Upper lobe of right lung (tissue), 1 donor: ENCODE measurements at regions not wholly inside any gene's neighbourhood (a gene's known extent, or its start where the extent isn't known, plus 50 kb on each side); places are given as distances from the start of the nearest gene placed in this dataset.
A peak's percentile ranks its signal among the peaks of the same experiment; 100 is the strongest.

ENCODE experiments used
- ATAC-seq: fragments of 200-7000 bp; cut with Tn5 transposase; one replicate; pipeline ENCODE4 v1.9.1; 2020; ENCODE audit warnings: mild to moderate bottlenecking, moderate library complexity
- DNase-seq: peaks from one replicate; pipeline ENCODE4 v3.0.0-alpha.2; 2020
- H3K27ac ChIP-seq: fragments of 200-600 bp; one replicate; pipeline ENCODE4 v1.8.0; 2022
- H3K27me3 ChIP-seq: fragments of 200-600 bp; one replicate; pipeline ENCODE4 v1.8.0; 2022; ENCODE audit warnings: mild to moderate bottlenecking
- H3K36me3 ChIP-seq: fragments of 200-600 bp; one replicate; pipeline ENCODE4 v1.8.0; 2022
- H3K4me1 ChIP-seq: fragments of 200-600 bp; one replicate; pipeline ENCODE4 v1.8.0; 2022
- H3K4me3 ChIP-seq: fragments of 200-600 bp; one replicate; pipeline ENCODE4 v1.8.0; 2022; ENCODE audit warnings: mild to moderate bottlenecking
- H3K9me3 ChIP-seq: fragments of 200-600 bp; one replicate; pipeline ENCODE4 v1.8.0; 2022
- intact Hi-C: fragments of 100-400 bp; cut with DNase I; formaldehyde crosslinking; loops from one replicate; pipeline ENCODE4 v1.11.0; 2022
- TF ChIP-seq, protein P1 (sequence below): fragments of 200-600 bp; IDR thresholded peaks from one replicate; pipeline ENCODE4 v1.8.0; 2022; ENCODE audit warnings: antibody characterized with exemption
- donor health status: DM: no; HTN: yes; CAD: no; lungs with severe emphysema.

DNA sequence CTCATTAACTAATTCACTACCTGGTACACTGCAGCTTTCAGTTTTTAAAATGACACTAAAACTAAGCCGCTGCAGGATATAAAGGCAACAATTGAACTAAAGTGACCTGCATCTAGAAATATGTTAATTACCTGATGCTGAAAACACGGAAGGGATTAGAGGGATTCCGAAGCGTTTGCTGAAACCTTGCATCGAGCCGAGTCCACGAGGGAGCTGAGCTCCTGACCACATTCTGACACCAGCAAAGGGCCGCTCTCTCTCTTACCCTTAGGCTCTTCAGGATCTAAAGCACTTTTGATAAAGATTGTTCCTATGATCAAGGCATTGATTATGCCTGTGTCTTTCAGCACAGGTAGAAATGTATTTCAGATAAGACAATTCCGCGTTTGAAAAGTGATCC is 59.5 kb upstream of the CDKN3 start:
- H3K9me3 ChIP-seq = no peaks in the 10 kb centered on the region
- ATAC-seq (no peak), DNase-seq (no peak)
- H3K4me3 ChIP-seq = no peak overlapping the region
- H3K27ac ChIP-seq = no peak overlapping the region
- no peaks in the 10 kb centered on the region for H3K4me1 ChIP-seq
- TF ChIP-seq, protein P1, sequence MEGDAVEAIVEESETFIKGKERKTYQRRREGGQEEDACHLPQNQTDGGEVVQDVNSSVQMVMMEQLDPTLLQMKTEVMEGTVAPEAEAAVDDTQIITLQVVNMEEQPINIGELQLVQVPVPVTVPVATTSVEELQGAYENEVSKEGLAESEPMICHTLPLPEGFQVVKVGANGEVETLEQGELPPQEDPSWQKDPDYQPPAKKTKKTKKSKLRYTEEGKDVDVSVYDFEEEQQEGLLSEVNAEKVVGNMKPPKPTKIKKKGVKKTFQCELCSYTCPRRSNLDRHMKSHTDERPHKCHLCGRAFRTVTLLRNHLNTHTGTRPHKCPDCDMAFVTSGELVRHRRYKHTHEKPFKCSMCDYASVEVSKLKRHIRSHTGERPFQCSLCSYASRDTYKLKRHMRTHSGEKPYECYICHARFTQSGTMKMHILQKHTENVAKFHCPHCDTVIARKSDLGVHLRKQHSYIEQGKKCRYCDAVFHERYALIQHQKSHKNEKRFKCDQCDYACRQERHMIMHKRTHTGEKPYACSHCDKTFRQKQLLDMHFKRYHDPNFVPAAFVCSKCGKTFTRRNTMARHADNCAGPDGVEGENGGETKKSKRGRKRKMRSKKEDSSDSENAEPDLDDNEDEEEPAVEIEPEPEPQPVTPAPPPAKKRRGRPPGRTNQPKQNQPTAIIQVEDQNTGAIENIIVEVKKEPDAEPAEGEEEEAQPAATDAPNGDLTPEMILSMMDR = no peak
- H3K36me3 ChIP-seq = no peaks in the 10 kb centered on the region
- intact Hi-C loops = no loop called here
- H3K27me3 ChIP-seq = no peaks in the 10 kb centered on the region

DNA sequence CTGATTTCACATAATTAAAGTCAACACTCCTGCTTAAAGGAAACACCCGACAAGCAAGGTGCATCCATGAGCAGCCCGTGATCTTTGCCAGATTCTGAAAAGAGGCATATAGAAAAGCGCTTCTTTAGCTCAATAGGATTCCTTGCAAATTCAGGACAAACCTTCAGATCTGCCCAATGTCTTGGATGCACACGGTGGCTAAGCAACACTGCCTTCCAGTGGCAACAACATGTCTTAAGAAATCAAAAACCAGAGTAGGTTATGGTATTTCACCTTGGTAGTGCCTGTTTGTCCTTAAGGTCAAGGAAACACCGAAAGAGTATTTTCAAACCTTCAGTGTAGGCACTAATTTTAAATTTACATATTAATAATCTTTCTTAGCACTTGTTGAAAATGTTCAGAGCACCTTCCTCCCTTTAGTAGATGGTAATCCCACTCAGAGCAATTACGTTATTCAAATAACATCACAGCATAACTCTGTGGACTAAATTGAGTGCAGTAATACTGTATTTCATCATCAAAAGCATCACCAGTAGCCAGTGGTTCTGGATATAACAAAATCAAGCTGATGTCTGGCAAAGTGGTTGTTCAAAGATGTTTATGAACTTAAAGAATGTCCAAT is 58.0 kb upstream of the CDKN3 start:
- ATAC-seq = no peak
- Histone ChIP-seq H3K4me1 (no peaks in the 10 kb centered on the region), H3K27ac (no peak overlapping the region), H3K27me3 (no peaks in the 10 kb centered on the region), H3K36me3 (no peaks in the 10 kb centered on the region), H3K9me3 (no peaks in the 10 kb centered on the region), H3K4me3 (no peak overlapping the region)
- TF ChIP-seq, protein P1 = peak; percentile 36
- no peak for DNase-seq
- intact Hi-C loops = no loop called here

DNA sequence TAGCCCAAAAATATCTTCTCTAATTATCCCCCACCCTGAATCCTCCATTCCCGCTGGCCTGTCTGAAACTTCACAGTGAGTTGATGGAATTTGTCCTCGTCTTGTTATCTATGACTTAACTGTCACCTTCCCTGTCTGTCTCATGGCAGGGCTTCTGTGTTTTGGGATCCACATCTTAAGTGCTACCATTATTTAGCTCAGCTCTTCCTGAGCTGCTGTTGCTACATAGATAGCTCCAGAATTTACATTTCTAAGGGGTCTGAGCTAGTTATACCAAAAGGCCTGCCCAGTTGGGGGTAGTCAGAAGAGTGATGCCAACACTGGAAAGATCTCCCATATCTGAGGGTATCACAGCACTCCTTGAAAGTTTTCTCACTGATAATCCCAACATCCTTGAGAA is 57.0 kb upstream of the CDKN3 start:
- TF ChIP-seq, protein P1 = no peak
- Histone ChIP-seq H3K27ac (no peak overlapping the region), H3K4me1 (no peaks in the 10 kb centered on the region), H3K27me3 (no peaks in the 10 kb centered on the region), H3K36me3 (no peaks in the 10 kb centered on the region), H3K9me3 (no peaks in the 10 kb centered on the region), H3K4me3 (no peak overlapping the region)
- ATAC-seq = no peak
- DNase-seq = no peak
- intact Hi-C loops = no loop called here

DNA sequence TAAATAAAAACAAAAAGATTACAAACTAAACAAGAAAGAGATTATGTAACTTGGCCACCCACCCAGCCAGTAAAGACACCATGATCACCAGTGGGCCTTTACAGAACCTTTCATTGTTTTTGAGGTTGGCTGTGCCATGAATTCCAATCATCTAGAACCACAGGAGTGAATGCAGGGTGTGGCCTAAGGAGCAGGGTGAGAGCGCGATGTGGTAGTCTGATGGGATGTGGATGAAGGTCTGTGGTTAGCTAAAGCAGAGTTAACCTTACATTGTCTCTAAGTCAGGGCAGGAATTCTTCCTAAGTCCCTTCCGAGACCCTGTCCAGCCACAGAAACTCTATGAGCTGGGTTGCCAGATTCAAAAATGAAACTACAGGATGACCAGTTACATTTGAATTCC is 54.0 kb upstream of the CDKN3 start:
- Histone ChIP-seq H3K36me3 (no peaks in the 10 kb centered on the region), H3K9me3 (no peaks in the 10 kb centered on the region), H3K27me3 (no peaks in the 10 kb centered on the region), H3K4me1 (no peaks in the 10 kb centered on the region), H3K4me3 (no peak overlapping the region), H3K27ac (no peak overlapping the region)
- TF ChIP-seq, protein P1 = no peak
- DNase-seq (no peak), ATAC-seq (no peak)
- intact Hi-C loops = no loop called here

DNA sequence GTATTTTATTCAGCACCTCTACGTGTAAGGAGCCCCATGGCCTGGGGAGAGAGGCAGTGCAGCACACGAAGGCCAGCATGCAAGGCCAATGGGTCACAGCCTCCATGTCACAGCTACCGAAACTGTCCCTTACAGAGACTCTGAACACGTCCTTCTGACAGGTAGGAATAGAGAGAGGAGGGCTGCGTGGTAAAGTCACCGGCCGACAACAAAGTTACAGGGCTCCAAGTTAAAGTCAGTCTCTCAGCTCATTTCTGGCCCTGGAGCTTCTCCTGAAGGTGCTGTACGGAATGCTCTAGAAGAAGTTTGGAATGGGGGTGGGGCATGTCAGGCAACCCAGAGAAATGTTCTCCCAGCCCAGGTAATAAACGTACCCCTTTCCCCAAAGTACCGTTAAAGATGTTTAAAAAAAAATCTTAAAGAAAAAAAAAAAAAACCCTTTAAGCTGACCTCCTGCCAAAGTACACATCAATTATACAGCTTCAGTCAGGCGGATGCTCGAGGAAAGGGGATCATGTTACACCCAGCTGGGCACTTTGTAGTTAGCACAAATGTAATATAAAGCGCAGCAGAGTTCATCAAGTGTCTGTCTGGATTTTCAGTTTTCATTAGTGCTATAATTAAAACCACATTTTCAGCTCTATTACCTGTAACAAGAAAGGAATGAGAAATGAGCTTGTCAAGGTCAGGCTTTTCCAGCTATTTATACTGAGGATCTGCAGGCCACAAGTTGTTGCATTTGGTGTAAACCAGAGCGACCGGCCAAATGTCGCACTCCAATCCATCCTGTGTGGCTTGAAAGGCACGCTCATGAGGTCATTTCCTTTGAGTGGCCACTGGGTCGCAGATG is 53.3 kb upstream of the CDKN3 start:
- Histone ChIP-seq H3K9me3 (no peaks in the 10 kb centered on the region), H3K36me3 (no peaks in the 10 kb centered on the region), H3K4me1 (no peaks in the 10 kb centered on the region), H3K27me3 (no peaks in the 10 kb centered on the region), H3K4me3 (no peak overlapping the region), H3K27ac (no peak overlapping the region)
- intact Hi-C loops = no loop called here
- TF ChIP-seq, protein P1 = no peak
- no peak for DNase-seq
- peak; percentile 45 for ATAC-seq
